ENCODE measurements at regions not wholly inside any gene's neighbourhood (a gene's known extent, or its start where the extent isn't known, plus 50 kb on each side); places are given as distances from the start of the nearest gene placed in this dataset.

DNA sequence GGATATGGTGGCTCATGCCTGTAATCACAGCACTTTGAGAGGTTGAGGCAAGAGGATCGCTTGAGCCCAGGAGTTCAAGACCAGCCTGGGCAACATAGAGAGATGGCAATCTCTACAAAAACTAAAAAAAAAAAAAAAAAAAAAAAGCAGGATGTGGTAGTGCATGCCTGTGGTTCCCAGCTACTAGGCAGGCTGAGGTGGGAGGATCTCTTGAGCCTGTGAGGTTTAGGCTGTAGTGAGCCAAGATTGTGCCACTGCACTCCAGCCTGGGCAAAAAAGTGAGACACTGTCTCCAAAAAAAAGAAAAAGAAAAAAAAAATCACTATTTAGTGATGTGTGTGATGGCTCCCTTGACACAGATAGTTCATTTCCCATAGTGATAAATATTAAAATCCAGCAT is 365.0 kb upstream of the NBEA start:
- TF ChIP-seq POLR2AphosphoS5 (IDR thresholded peaks at IDR 0.05) (no peak), POLR2A (IDR thresholded peaks at IDR 0.05) (no peak)

Data from spleen (tissue), 3 donors.